ENCODE measurements at regions not wholly inside any gene's neighbourhood (a gene's known extent, or its start where the extent isn't known, plus 50 kb on each side); places are given as distances from the start of the nearest gene placed in this dataset.

GRCh38 chr7:53719122-53719521 is 683.7 kb downstream of the POM121L12 start:
- FAIRE-seq: no peak

- FAIRE-seq: no peak
These were observed 705.5 kb downstream of the POM121L12 start for GRCh38 chr7:53740971-53741370.

GRCh38 chr7:53743697-53744402 is 708.4 kb downstream of the POM121L12 start:
- FAIRE-seq: no peak

GRCh38 chr7:53744403-53744760 is 708.9 kb downstream of the POM121L12 start:
- no peak for FAIRE-seq

GRCh38 chr7:53756946-53757345 is 721.5 kb downstream of the POM121L12 start:
- no peak for FAIRE-seq

- no peak for FAIRE-seq
These were observed 732.8 kb downstream of the POM121L12 start for GRCh38 chr7:53768186-53768585.

GRCh38 chr7:53771701-53772100 is 736.3 kb downstream of the POM121L12 start:
- no peak for FAIRE-seq

GRCh38 chr7:53776323-53776722 is 740.9 kb downstream of the POM121L12 start:
- FAIRE-seq: no peak

GRCh38 chr7:53789741-53790140 is 752.4 kb upstream of the VSTM2A start:
- FAIRE-seq: peak; percentile 46

GRCh38 chr7:53794816-53795215 is 747.4 kb upstream of the VSTM2A start:
- no peak for FAIRE-seq

GRCh38 chr7:53800746-53801145 is 741.4 kb upstream of the VSTM2A start:
- FAIRE-seq: no peak

GRCh38 chr7:53806119-53806518 is 736.1 kb upstream of the VSTM2A start:
- no peak for FAIRE-seq

- no peak for FAIRE-seq
These were observed 730.6 kb upstream of the VSTM2A start for GRCh38 chr7:53811555-53812079.

- FAIRE-seq: no peak
These were observed 730.0 kb upstream of the VSTM2A start for GRCh38 chr7:53812135-53812534.

GRCh38 chr7:53835301-53835700 is 706.9 kb upstream of the VSTM2A start:
- FAIRE-seq: no peak

- FAIRE-seq: no peak
These were observed 664.5 kb upstream of the VSTM2A start for GRCh38 chr7:53877688-53878087.

GRCh38 chr7:53900856-53901528 is 641.2 kb upstream of the VSTM2A start:
- FAIRE-seq: no peak

- no peak for FAIRE-seq
These were observed 637.8 kb upstream of the VSTM2A start for GRCh38 chr7:53904355-53904754.

- FAIRE-seq: no peak
These were observed 624.5 kb upstream of the VSTM2A start for GRCh38 chr7:53917637-53918036.

- FAIRE-seq: no peak
These were observed 622.2 kb upstream of the VSTM2A start for GRCh38 chr7:53920011-53920410.

- FAIRE-seq: no peak
These were observed 601.7 kb upstream of the VSTM2A start for GRCh38 chr7:53940483-53940882.

- no peak for FAIRE-seq
These were observed 594.4 kb upstream of the VSTM2A start for GRCh38 chr7:53947732-53948131.

GRCh38 chr7:53965716-53966115 is 576.5 kb upstream of the VSTM2A start:
- no peak for FAIRE-seq

- FAIRE-seq: no peak
These were observed 558.7 kb upstream of the VSTM2A start for GRCh38 chr7:53983480-53983879.

- no peak for FAIRE-seq
These were observed 557.4 kb upstream of the VSTM2A start for GRCh38 chr7:53984776-53985175.

Data from A204.1 (cell line).